ENCODE measurements at regions not wholly inside any gene's neighbourhood (a gene's known extent, or its start where the extent isn't known, plus 50 kb on each side); places are given as distances from the start of the nearest gene placed in this dataset.

DNA sequence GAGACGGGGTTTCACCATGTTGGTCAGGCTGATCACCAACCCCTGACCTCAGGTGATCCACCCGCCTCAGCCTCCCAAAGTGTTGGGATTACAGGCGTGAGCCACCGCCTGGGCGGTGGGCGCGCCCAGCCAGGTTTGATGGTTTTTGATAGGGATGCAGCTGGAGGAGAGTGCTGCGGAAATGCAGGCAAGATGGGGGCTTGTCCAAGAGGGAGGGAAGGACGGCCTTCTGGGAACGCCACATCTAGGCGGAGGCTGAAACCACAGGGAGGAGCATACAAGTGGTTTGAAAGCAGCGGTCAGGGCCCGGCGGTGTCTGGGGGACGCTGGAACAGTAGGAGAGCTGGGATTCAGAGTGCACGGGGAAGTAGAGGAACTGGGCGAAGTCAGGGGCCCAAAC is 134.6 kb downstream of the VRK1 start:
- no peak for DNase-seq (ENCODE audit: low read depth)

DNA sequence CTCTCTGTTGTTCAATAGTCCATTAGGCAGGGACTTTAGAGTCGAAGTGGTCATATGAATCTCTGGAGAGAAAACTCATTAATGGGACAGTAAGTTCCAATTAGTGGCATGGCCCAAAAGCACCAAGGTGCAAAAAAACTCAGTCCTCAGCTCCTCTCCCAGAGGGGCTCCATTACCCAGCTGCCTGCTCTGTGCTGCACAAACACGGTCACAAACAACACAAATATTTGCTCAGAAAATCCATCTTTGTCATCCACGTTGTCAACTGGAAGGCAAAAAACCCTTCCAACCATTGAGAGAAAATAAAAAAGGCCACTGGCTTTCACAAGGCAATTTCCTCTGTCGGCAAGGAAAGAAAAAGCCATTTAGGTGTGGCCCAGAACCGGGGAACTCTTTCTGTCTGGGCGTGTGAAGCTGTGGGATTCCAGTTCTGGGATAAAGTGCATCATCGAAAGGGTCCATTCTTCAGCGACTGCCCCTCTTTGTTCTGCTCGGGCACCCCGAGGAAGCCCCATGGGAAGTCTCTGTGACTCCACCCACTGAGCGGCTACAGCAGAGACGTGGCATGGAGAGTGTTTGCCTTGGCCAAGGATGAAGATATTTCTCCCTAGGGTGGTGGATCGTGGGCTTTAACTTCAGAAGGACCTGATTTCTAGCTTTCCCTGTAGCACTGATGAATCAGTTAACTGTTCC is 137.6 kb downstream of the VRK1 start:
- no peak for DNase-seq (ENCODE audit: low read depth)

DNA sequence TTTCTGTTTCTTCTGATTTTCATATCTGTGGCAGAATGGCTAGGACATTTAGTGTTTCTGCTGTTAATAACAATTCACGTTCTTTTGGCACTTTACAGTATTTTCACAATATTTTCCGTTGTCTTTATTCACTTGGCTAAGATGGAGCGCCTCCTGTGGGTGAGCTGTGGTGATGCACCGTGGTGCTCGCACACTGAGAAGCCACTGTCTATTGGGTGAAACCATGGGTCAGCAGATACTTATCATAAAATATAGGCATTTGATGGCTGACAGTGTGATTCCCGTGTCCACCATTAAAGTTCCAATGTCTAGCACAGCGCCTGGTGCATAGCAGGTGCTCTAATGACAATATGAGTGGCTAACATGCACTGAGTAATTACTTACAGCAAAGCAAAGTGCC is 141.8 kb downstream of the VRK1 start:
- DNase-seq (ENCODE audit: low read depth), result no peak

DNA sequence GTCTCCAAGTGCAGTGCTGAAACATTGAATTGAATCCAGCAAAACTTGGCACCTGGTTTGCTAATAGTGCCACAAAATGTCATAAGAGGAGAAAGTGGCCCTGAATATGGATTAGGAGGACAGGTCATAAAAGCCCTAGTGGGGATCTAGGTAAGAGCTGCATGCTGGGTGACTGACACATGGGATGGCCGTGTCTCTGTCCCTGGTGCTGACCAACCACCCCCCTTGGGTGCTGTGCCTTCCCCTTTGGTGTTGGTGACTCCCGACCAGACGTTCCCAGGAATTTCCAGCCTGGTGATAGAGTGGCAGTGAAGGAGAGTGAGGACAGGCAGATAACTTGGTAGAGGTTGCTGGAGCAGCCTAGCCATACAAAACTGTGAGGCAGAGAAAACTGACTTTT is 142.8 kb downstream of the VRK1 start:
- no peak for DNase-seq (ENCODE audit: low read depth)

DNA sequence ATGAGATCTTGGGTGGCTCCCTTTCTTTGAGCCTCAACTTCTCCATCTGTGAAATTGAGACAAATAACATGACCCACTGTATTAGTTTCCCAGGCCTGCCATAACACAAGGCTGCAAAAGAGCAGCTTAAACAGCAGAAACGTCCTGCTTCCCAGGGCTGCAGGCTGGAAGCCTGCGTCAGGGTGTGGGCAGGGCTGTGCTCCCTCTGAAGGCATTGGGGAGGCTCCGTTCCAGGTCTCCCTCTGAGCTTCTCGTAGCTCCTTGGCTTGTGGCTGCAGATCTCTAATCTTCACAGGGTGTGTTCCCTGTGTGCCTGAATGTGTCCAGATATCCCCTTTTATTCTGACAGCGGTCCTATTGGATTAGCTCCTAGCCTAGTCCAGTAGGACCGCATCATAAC is 147.1 kb downstream of the VRK1 start:
- no peak for DNase-seq (ENCODE audit: low read depth)

DNA sequence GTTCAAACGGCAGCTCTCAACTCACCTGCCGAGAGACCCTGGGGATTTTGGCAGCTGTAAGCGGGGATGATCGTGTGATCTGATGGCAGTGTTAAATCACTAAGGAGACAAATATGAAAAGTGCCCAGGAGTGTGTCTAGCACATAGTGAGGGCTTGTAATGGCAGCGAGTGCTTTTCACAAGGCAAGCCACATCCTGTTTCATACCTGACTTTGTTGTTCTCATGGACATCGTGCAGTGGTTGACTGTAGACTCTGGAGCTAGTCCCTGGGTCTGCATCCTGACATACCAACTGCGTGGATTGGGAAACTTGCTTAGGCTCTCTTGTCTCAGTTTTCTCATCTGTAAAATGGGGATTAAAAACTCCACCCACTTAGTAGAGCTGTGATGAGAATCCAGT is 148.5 kb downstream of the VRK1 start:
- no peak for DNase-seq (ENCODE audit: low read depth)

DNA sequence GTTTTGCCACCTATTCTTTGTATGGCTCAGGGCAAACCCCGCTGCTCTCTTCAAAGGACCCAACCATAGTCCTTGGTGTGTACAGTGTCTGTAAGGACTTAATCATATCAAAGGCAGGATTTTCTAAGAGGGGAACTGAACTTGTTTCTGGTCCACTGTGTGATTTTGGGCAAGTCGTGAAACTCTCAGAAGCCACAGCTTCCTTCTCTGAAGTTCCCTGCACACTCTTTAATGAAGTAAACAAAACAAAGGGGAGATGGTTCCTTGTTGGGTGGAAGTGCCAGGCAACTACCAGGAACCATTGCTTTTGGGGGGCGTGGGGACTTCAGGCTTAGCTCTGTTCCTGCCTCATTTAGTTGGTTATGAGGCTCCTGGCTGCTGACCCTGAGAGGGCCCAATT is 152.4 kb downstream of the VRK1 start:
- DNase-seq (ENCODE audit: low read depth), result no peak

DNA sequence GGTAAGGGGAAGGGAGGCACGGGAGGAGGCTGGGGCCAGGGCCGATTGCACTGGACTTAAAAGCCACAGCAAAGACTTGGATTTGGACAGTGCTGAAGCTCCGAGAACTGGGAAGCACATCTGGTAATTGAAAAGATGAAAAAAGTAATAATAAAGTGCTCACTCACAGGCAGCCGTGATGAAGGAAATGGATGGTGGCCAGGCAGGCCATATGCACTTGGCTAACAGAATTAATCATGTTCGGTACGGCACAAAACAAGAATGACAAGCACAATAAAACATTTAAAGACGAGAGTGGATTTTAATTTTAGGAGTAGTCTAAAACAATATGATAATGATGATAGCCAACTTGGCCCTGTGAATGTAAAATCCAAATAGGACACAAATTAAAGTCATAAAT is 154.3 kb downstream of the VRK1 start:
- DNase-seq (ENCODE audit: low read depth), result no peak

DNA sequence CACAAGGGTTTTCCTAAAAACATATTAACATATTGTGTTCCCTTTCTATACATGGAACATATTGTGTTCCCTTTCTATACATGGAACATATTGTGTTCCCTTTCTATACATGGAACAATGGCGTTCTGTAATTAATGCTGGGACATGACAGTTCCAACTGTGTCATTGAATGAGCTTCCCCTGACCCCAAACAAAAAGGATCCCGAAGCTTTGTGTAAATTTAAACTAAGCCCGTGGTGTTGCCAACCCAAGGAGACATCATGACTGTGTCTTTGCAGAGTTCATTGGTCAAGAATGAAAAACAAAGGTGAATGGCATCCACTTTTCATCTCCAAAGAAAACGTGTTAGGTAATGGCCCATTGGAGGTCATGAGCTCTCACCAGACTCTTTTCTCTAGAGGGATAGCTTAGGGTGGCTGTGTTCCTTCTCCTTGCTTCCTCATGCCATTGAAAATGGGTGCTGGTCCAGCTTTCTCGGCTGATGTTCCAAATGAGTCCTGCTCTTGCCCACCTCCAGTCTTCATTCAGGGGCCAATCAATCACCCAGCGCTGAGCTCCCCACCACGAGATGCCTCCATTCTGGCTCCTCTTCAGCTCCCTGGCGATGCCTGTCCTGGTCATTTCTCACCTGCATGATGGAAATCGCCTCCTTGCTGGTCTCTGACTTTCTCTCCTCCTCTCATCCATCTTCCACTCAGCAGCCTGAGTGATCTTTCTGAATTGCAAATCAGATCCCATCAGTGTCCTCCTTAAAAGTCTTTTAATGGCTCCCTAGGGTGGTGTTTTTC is 156.1 kb downstream of the VRK1 start:
- no peak for DNase-seq (ENCODE audit: low read depth)

DNA sequence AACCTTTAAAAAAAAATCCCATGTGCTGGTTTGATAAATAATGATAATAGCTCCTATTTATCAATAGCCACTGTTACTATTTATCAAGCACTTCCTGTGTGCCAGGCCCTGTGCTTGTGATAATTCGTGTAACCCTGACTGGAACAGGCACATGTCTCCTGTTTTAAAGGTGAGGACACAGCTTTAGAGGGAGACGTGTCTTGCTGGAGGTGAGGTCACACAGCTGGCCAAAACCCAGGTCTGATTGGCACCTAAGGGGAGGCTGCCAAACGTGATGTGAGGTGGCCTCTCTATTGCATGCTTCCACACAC is 156.6 kb downstream of the VRK1 start:
- DNase-seq (ENCODE audit: low read depth), result no peak

DNA sequence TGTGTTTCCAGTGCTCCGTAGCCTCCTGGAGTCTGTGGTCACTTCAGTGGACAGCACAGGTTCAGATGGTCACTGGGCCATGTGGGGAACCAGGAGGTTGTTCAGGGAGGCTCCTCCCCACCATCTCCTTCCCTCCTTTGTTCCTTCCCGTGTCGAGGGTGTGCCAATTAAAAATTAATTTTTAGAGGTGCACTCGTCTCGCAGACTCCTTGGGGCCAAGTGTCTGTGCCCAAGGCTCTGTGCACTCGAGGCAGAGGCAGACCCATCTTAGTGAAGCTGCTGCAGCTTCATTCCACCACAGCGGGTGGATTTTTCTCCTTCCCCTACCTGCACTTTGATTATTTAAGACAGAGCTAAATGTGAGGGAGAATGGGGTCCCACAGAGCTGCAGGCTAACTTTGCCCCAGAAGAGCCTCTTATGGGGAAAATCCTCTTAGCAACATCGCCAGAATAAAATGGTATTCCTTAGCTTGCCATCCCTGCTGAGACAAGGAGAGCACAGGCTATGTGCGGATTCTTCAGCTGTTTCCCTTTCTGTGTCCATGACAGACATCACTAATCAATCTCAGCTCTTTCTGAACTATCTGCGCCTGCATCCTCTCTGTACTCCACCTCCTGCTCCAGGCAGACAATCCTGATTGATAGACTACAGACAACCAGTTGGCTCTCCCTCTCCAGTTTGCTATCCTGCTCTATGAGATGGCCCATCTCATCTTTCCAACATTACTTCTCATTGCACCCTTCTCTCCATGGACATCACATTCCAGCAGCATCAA is 159.5 kb downstream of the VRK1 start:
- DNase-seq (ENCODE audit: low read depth), result no peak

DNA sequence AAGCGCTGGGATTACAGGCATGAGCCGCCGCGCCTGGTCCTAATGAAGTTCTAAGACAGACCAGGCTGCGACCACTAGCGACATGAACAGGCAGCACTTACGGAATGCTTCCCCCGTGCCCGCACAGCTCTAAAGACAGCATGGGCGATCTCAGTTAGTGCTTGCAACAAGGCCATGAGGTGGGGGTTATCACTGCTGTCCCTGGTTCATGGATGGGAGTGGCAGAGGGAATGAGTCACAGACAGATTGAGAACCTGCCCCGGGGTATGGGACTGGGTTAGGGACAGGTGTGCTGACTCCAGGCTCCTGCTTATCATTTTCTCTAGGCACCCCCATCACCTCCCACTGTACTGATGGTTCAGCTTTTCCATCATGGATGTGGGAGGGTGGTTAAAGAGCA is 160.9 kb downstream of the VRK1 start:
- DNase-seq (ENCODE audit: low read depth), result no peak

DNA sequence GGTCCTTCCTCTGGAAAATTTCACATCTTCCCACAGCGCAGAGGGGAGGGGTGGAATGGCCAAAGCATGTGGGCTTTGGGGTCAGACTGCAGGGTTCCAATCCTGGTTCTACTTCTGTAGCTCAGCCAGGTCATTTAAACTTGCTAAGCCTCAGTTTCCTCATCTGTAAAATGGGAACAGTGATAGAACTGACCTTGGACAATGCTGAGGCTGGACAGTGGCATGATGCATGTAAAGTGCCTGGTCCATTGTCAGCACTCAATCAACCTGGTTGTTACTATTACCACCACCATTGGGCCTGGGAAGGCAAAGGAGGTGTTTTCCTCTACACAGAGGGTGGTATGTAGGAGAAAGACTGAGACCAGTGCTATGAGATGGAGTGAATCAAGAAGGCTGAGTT is 162.8 kb downstream of the VRK1 start:
- DNase-seq (ENCODE audit: low read depth), result no peak

DNA sequence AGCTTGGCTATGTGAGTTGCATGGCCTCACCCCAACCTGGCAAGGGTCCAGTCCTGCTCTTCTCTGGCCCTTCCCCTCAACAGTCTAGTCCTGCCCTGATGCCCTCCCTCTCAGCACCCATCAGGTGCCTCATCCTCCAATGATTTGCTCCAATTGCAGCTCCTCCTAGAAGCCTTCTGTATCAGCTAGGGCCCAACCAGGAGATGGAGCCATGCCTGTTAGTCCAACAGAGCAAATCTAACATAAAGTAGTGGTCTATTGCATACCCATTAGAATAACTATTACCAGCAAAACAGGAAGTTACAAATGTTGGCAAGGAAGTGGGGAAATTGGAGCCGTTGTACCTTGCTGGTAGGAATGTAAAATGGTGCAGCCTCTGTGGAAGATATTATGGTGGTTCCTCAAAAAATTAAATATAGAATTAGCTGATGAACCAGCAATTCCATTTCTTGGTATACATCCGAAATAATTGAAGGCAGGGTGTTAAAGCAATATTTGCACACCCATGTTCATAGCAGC is 163.5 kb downstream of the VRK1 start:
- no peak for DNase-seq (ENCODE audit: low read depth)

DNA sequence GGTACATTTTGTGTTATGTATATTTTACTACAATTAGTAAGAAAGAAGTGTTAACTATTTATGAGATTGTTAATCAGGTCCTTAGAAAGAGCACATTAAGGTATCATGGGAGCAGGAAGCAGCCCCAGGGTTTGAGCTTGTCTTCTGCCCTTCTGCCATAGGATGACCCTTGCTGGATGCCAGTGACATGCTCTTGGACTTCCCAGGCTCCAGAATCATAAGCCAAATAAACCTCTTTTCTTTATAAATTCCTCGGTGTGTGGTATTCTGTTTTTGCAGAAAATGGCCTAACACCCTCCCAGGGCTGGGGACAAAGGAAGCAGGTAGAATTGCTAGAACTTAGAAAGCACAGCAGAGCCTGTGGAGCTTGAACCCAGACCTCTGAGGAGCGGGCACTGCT is 164.7 kb downstream of the VRK1 start:
- DNase-seq (ENCODE audit: low read depth), result no peak

DNA sequence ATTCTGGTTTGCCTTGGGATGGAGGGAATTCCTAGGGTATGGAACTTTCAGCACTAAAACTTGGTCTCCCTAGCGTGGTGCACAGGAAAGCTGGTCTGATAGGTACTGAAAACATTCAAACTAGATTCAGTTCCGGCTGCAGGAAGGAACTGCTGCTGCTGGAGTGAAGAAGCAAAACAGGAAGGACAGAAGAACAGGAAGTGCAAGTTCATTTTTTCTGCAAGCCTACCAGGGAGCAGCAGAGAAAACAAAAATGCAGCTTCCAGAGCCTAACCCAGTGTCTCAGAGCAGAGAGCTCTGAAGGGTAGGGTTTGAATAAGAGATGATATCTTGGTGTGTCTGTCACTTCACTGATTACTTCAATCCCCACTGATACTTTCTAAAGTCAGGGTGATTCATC is 165.2 kb downstream of the VRK1 start:
- DNase-seq (ENCODE audit: low read depth), result no peak

DNA sequence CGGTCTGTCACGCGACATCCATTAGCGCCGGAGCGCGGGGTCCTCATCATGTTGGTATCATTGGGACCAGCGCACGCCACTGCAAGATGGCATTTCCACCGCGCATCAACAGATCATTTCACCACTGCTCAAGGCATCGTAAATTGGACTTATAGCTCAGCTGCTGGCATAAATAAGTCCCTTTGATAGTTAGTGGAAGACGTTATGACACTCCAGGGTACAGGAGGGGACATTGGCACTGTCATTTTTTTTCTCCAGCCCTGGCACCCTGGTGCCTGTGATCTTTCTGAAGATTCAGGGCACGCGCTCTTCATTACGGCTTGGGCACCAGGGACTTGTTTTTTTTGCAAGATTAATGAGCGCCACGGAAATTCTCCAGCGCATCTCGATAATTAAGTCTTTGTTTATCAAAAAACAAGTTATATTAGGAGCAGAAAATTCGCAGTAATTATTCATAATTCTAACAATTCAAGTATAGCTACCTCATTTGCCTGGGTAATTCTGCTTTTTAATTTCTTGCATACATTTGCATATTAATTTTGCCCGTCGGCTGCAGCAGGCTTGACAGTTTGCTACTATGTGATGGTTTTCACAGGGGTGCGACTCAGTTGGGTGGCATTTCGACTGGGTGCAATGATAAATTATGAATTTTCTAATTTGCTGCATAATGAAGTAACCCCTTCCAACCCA is 167.7 kb downstream of the VRK1 start:
- no peak for DNase-seq (ENCODE audit: low read depth)

DNA sequence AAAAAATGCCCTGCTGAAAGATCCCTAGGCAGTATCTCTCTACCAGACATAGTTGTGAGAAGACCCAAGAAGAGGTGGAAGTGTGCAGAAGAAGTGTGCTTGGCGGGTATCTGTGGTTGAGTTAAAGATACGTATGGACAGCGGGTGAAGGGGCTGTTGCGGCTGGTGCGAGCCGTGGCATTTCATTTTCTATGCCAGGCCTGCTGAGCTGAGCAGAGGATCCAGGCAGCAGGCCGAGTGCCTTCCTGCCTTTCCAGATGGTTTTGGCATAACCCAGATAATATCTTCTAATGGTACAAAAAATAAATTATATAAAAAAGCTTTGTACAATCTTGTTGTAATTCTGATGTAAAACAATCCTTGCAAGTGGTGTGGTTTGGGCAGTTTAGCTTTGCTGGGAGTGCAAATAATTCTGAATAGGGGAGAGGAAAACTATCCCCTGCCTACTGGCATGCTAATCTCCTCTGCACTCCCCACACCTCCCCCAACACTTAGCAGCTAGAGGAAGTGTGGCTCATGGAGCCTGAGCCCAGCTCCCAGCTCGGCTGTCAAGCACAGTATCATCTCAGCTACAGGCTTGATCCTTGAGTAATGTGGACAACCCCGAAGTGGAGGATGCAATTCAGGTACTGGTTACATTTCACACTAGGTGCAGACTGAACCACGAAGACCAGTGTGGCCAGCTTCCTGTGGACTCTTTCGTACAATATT is 168.9 kb downstream of the VRK1 start:
- DNase-seq (ENCODE audit: low read depth), result no peak

DNA sequence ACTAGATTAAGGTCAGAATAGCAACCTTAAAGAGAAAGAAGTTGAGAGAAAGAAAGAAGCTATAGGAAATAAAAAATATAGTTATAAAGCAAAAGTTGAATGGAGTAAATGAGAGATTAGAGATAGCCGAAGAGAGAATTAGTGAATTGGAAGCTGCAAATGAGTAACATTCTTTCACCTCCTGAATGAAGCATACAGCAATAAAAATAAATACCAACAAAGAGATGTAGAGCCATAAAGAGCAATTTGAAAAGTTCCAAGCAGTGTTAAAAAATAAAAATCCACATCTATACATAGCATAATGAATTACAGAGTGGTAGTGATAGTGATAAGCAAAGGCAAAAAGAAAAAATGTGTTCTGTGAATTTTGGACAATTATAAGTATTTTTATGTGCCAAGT is 177.9 kb downstream of the VRK1 start:
- DNase-seq (ENCODE audit: low read depth), result no peak

DNA sequence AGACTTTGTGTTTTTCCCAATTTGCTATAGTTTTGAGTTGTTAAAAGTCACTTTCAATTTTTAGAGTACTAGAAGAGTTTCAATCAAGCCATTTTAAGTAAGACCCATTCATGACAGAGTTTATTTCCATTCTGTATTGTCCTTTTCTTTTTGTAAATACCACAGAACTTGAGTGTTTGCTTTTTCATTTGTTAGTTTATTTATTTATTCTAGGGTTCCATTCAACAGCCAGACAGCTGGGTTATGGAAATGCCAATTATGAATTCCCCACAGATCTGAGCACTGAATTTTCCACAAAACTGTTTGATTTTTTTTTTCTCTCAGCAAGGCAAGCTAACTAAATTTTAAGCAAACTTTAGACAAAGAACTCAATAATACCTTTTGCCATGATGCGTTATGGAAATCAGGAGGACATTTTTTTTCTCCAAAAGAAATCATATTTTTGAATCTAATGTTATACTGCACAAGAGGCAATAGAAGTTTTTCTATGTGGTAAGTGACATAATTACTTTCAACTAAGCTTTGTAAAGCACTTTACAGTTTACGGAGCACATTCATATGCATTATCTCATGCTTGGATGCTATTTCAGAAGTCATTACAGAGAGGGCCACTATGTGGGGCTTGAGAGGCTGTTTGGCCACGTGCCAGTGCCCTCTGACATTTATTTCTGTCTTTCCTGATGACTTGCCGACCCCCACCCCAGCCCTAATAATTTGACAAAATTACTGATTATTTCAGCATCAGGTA is 181.5 kb downstream of the VRK1 start:
- DNase-seq (ENCODE audit: low read depth), result no peak

DNA sequence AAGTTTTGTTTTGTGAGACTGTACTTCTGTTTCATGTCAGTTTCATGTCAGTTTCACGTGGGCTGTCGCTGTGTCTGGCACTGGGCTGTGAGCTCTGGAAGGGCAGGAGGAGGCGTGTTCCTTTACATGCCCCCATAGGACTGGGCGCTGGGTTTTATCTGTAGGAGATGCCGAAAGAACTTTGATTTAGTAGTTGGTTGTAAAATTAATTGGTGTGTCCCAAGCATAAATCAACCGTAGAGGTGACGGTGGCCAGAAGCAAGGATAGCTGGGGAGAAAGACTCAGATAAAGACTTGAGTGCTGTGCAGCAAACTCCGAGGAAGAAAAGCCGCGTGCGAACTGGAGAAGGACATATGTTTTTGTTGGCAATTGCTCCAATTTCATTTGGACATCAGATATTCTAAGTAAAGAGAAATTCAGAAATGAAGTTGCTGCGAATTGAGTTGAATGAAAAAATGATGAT is 182.5 kb downstream of the VRK1 start:
- no peak for DNase-seq (ENCODE audit: low read depth)

Data from HS-5 (cell line).